ENCODE measurements at regions not wholly inside any gene's neighbourhood (a gene's known extent, or its start where the extent isn't known, plus 50 kb on each side); places are given as distances from the start of the nearest gene placed in this dataset.
"Not testable (repeated sequence)": the region's sequence is repeated elsewhere in the genome, so short reads cannot be mapped to it uniquely, and the experiment has no call there.

- no peaks in the 10 kb centered on the region for H3F3A ChIP-seq (ENCODE audit: low read depth)
- no peak overlapping the region for H2AFZ ChIP-seq (replicated peaks)
- no peak overlapping the region for H3K27ac ChIP-seq
- H3K27me3 Mint-ChIP-seq (ENCODE audit: insufficient read depth, low read depth), result no peaks in the 10 kb centered on the region
- H3K4me3 ChIP-seq, result no peak overlapping the region
- H3K9me3 ChIP-seq (ENCODE audit: low read depth), result peaks cover 9% of the 10 kb centered on the region
- H3K9me3 Mint-ChIP-seq, result peaks cover 4% of the 10 kb centered on the region
- no peaks in the 10 kb centered on the region for H3K79me2 ChIP-seq (ENCODE audit: low read depth)
- H3K4me3 Mint-ChIP-seq, result no peak overlapping the region
- no peaks in the 10 kb centered on the region for H4K20me1 ChIP-seq (ENCODE audit: low read depth)
- H3K27ac Mint-ChIP-seq, result no peak overlapping the region
- no peaks in the 10 kb centered on the region for H3K4me1 ChIP-seq
- H3K9ac ChIP-seq, result no peak overlapping the region
- no peaks in the 10 kb centered on the region for H3K36me3 Mint-ChIP-seq
- no peak for DNase-seq (ENCODE audit: low spot score)
- no peaks in the 10 kb centered on the region for H3K36me3 ChIP-seq
- no peak overlapping the region for H3K4me2 ChIP-seq
- H3K27me3 ChIP-seq, result no peaks in the 10 kb centered on the region
- no peak for TF ChIP-seq EZH2phosphoT487 (IDR thresholded peaks at IDR 0.05)
- no peak for TF ChIP-seq CTCF (IDR thresholded peaks at IDR 0.05)
- TF ChIP-seq EZH2 (IDR thresholded peaks at IDR 0.05), result no peak
- H3K4me1 Mint-ChIP-seq, result no peaks in the 10 kb centered on the region
These were observed 157.0 kb upstream of the SMIM31 start for GRCh38 chr4:164596927-164597326.

GRCh38 chr4:164601653-164602052 lies 152.3 kb upstream of the SMIM31 start:
- H2AFZ ChIP-seq (replicated peaks), result no peak overlapping the region
- TF ChIP-seq EZH2phosphoT487 (IDR thresholded peaks at IDR 0.05) (no peak), EZH2 (IDR thresholded peaks at IDR 0.05) (no peak), CTCF (IDR thresholded peaks at IDR 0.05) (no peak)
- H3K4me1 ChIP-seq, result no peaks in the 10 kb centered on the region
- no peak overlapping the region for H3K4me3 ChIP-seq
- Mint-ChIP-seq H3K9me3 (peaks cover 7% of the 10 kb centered on the region), H3K27ac (no peak overlapping the region), H3K27me3 (ENCODE audit: insufficient read depth, low read depth) (no peaks in the 10 kb centered on the region), H3K4me1 (no peaks in the 10 kb centered on the region), H3K4me3 (no peak overlapping the region), H3K36me3 (no peaks in the 10 kb centered on the region)
- no peak overlapping the region for H3K4me2 ChIP-seq
- no peak for DNase-seq (ENCODE audit: low spot score)
- H3K9me3 ChIP-seq (ENCODE audit: low read depth), result peaks cover 9% of the 10 kb centered on the region
- H3F3A ChIP-seq (ENCODE audit: low read depth), result no peaks in the 10 kb centered on the region
- H3K27me3 ChIP-seq, result no peaks in the 10 kb centered on the region
- no peaks in the 10 kb centered on the region for H3K36me3 ChIP-seq
- H3K79me2 ChIP-seq (ENCODE audit: low read depth), result no peaks in the 10 kb centered on the region
- H3K9ac ChIP-seq, result no peak overlapping the region
- H4K20me1 ChIP-seq (ENCODE audit: low read depth), result no peaks in the 10 kb centered on the region
- H3K27ac ChIP-seq, result no peak overlapping the region

GRCh38 chr4:164605791-164606190 lies 148.1 kb upstream of the SMIM31 start:
- not testable (repeated sequence) for H3K9me3 ChIP-seq (ENCODE audit: low read depth); H3K27me3 ChIP-seq; H3F3A ChIP-seq (ENCODE audit: low read depth); H3K79me2 ChIP-seq (ENCODE audit: low read depth); H3K36me3 Mint-ChIP-seq; H3K9me3 Mint-ChIP-seq; H3K4me3 Mint-ChIP-seq; DNase-seq (ENCODE audit: low spot score); H3K4me1 ChIP-seq; H3K27ac Mint-ChIP-seq; H3K9ac ChIP-seq; H3K4me1 Mint-ChIP-seq; H3K4me2 ChIP-seq; H4K20me1 ChIP-seq (ENCODE audit: low read depth); H3K27me3 Mint-ChIP-seq (ENCODE audit: insufficient read depth, low read depth); H2AFZ ChIP-seq (replicated peaks); H3K4me3 ChIP-seq; H3K36me3 ChIP-seq; H3K27ac ChIP-seq

GRCh38 chr4:164606478-164606877 lies 147.5 kb upstream of the SMIM31 start:
- H3K27ac Mint-ChIP-seq, result no peak overlapping the region
- Histone ChIP-seq H3K4me2 (no peak overlapping the region), H2AFZ (replicated peaks) (no peak overlapping the region), H3K79me2 (ENCODE audit: low read depth) (no peaks in the 10 kb centered on the region), H3K9ac (no peak overlapping the region), H3K27me3 (no peaks in the 10 kb centered on the region), H3K4me3 (no peak overlapping the region), H3K27ac (no peak overlapping the region), H3K9me3 (ENCODE audit: low read depth) (peaks cover 4% of the 10 kb centered on the region), H3K4me1 (no peaks in the 10 kb centered on the region), H3F3A (ENCODE audit: low read depth) (no peaks in the 10 kb centered on the region), H4K20me1 (ENCODE audit: low read depth) (no peaks in the 10 kb centered on the region), H3K36me3 (no peaks in the 10 kb centered on the region)
- peaks cover 5% of the 10 kb centered on the region for H3K9me3 Mint-ChIP-seq
- peaks cover 3% of the 10 kb centered on the region for H3K27me3 Mint-ChIP-seq (ENCODE audit: insufficient read depth, low read depth)
- no peak for DNase-seq (ENCODE audit: low spot score)
- H3K4me1 Mint-ChIP-seq, result no peaks in the 10 kb centered on the region
- H3K36me3 Mint-ChIP-seq, result no peaks in the 10 kb centered on the region
- H3K4me3 Mint-ChIP-seq, result no peak overlapping the region
- TF ChIP-seq EZH2phosphoT487 (IDR thresholded peaks at IDR 0.05), result no peak
- TF ChIP-seq EZH2 (IDR thresholded peaks at IDR 0.05), result no peak
- no peak for TF ChIP-seq CTCF (IDR thresholded peaks at IDR 0.05)
